ENCODE measurements at regions not wholly inside any gene's neighbourhood (a gene's known extent, or its start where the extent isn't known, plus 50 kb on each side); places are given as distances from the start of the nearest gene placed in this dataset.

DNA sequence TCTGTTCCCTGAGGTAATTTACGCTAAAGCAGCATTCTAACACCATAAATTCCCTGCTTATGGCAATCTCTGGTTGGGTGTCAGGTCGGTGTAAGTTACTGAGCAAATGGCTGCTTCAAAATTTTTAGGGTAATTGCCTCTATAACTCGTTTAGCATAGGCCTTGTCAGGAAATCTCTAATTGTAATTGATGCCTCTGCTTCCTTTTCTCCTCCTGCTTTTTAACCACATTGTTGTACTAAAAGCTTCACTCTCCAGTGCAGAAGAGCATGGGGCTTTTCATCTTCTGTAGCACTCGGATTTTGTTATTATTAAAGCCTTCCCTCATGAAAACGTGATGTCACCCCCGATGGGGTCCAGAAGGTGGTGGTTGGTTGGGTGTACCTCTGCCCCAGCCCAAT is 141.6 kb upstream of the NBPF11 start:
- TF ChIP-seq, protein P1, sequence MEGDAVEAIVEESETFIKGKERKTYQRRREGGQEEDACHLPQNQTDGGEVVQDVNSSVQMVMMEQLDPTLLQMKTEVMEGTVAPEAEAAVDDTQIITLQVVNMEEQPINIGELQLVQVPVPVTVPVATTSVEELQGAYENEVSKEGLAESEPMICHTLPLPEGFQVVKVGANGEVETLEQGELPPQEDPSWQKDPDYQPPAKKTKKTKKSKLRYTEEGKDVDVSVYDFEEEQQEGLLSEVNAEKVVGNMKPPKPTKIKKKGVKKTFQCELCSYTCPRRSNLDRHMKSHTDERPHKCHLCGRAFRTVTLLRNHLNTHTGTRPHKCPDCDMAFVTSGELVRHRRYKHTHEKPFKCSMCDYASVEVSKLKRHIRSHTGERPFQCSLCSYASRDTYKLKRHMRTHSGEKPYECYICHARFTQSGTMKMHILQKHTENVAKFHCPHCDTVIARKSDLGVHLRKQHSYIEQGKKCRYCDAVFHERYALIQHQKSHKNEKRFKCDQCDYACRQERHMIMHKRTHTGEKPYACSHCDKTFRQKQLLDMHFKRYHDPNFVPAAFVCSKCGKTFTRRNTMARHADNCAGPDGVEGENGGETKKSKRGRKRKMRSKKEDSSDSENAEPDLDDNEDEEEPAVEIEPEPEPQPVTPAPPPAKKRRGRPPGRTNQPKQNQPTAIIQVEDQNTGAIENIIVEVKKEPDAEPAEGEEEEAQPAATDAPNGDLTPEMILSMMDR (IDR thresholded peaks at IDR 0.05), result no peak
- TF ChIP-seq EP300 (IDR thresholded peaks at IDR 0.05; ENCODE audit: low read depth) (no peak), POLR2A (IDR thresholded peaks at IDR 0.05) (no peak), POLR2AphosphoS5 (IDR thresholded peaks at IDR 0.05) (no peak)

Measured in transverse colon (tissue), 4 donors.